ENCODE measurements at regions not wholly inside any gene's neighbourhood (a gene's known extent, or its start where the extent isn't known, plus 50 kb on each side); places are given as distances from the start of the nearest gene placed in this dataset.

DNA sequence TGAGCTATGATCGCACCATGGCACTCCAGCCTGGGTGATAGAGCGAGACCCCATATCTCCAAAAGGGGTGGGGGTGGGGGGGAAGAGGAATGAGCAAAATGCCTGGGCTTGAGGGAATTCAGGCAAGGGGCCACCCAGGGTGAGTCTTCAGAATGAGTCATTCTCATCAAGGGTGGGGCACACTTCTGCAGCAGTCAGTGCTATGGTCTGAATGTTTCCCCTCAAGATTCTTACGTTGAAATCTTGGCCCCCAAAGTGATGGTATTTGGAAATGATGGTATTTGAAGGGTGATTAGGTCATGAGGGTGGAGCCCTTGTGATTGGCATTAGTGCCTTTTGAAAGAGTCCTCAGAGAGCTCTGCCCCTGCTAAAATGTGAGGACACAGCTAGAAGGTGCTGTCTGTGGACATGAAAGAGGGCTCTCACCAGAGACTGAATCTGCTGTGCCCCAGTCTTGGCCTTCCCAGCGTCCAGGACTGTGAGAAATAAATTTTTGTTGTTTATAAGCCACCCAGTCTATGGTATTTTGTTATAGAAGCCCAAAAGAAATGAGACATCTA is 86.4 kb upstream of the THY1 start:
- H3K27ac ChIP-seq, result no peak overlapping the region
- TF ChIP-seq POLR2A (IDR thresholded peaks at IDR 0.05) (no peak), POLR2AphosphoS5 (IDR thresholded peaks at IDR 0.05) (no peak)
- TF ChIP-seq, protein P1, sequence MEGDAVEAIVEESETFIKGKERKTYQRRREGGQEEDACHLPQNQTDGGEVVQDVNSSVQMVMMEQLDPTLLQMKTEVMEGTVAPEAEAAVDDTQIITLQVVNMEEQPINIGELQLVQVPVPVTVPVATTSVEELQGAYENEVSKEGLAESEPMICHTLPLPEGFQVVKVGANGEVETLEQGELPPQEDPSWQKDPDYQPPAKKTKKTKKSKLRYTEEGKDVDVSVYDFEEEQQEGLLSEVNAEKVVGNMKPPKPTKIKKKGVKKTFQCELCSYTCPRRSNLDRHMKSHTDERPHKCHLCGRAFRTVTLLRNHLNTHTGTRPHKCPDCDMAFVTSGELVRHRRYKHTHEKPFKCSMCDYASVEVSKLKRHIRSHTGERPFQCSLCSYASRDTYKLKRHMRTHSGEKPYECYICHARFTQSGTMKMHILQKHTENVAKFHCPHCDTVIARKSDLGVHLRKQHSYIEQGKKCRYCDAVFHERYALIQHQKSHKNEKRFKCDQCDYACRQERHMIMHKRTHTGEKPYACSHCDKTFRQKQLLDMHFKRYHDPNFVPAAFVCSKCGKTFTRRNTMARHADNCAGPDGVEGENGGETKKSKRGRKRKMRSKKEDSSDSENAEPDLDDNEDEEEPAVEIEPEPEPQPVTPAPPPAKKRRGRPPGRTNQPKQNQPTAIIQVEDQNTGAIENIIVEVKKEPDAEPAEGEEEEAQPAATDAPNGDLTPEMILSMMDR (IDR thresholded peaks at IDR 0.05), result no peak
- H3K27me3 ChIP-seq (replicated peaks; ENCODE audit: insufficient read depth), result no peaks in the 10 kb centered on the region
- WGBS, result 76% methylated on average over 4 of the region's 4 CpGs
- no peaks in the 10 kb centered on the region for H3K4me1 ChIP-seq (replicated peaks)
- DNase-seq (ENCODE audit: low spot score), result no peak
- H3K9me3 ChIP-seq, result no peaks in the 10 kb centered on the region
- no peaks in the 10 kb centered on the region for H3K36me3 ChIP-seq
- no peak overlapping the region for H3K4me3 ChIP-seq
- intact Hi-C loops (cut with DNase I), result no loop called here

DNA sequence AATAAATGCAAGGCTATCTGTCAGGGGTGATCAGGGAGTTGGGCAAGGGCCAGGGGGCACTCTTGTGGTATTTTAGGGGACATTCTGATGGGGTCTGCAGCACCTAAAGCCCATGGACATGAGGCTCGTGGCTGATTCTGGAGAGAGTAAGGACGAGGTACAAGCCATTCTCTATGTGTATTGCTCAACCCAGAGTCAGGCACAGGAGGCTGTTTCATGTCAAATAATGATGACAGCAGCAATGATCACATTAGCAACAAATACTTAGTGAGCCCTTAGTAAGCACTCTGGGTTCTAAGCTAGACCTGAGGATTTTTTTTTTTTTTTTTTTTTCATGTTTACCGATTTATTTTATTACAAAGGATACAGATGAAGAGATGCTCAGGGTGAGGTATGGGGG is 83.5 kb upstream of the THY1 start:
- Histone ChIP-seq H3K36me3 (no peaks in the 10 kb centered on the region), H3K27ac (no peak overlapping the region), H3K9me3 (no peaks in the 10 kb centered on the region), H3K4me1 (replicated peaks) (no peaks in the 10 kb centered on the region), H3K27me3 (replicated peaks; ENCODE audit: insufficient read depth) (no peaks in the 10 kb centered on the region), H3K4me3 (no peak overlapping the region)
- TF ChIP-seq, protein P1 (IDR thresholded peaks at IDR 0.05), result no peak
- TF ChIP-seq POLR2AphosphoS5 (IDR thresholded peaks at IDR 0.05) (no peak), POLR2A (IDR thresholded peaks at IDR 0.05) (no peak)
- intact Hi-C loops (cut with DNase I), result no loop called here
- DNase-seq (ENCODE audit: low spot score), result no peak
- 55% methylated on average over 3 of the region's 3 CpGs for WGBS

DNA sequence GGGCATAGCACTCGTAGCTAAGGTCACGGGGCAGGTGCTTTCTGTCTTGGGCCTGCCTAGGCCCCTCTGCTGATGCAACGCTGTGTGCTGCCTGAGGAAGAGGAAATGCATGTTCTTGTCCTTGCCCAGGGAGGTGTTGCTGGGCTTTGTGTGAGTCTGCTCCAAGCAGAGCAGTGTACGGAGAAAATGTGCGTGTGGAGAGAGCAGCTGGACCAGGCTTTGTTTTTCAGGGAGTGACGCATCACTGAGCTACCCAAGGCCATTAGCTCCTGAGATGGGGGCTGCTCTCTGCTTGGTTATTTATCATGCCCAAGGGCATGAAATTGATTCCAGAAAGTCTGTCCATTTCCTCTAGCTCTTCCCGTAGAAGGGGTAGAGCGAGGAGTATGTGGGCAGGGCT is 82.9 kb upstream of the THY1 start:
- WGBS, result 88% methylated on average over 8 of the region's 8 CpGs
- Histone ChIP-seq H3K27ac (no peak overlapping the region), H3K4me3 (no peak overlapping the region), H3K36me3 (no peaks in the 10 kb centered on the region), H3K4me1 (replicated peaks) (no peaks in the 10 kb centered on the region), H3K9me3 (no peaks in the 10 kb centered on the region), H3K27me3 (replicated peaks; ENCODE audit: insufficient read depth) (no peaks in the 10 kb centered on the region)
- TF ChIP-seq POLR2A (IDR thresholded peaks at IDR 0.05) (no peak), POLR2AphosphoS5 (IDR thresholded peaks at IDR 0.05) (no peak)
- DNase-seq (ENCODE audit: low spot score), result no peak
- intact Hi-C loops (cut with DNase I), result no loop called here

DNA sequence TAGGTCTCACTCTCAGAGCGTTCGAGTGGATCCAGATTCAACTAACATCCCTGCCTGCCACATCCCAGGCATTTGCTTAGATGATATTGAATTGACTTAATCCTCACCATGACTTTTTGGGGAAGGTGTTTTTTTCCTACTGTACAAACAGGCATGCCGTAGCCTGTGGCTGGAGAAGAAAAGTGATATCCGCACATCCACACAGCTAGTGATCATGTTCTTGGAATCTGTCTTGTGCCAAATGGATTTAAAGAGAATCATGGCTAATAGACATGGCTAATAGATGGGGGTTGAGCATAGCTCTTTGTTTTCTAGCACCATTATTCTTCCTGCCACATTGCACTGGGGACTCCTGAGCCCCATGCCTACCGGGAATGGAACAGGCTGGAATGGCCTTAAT is 82.1 kb upstream of the THY1 start:
- Histone ChIP-seq H3K9me3 (no peaks in the 10 kb centered on the region), H3K4me1 (replicated peaks) (no peaks in the 10 kb centered on the region), H3K27me3 (replicated peaks; ENCODE audit: insufficient read depth) (no peaks in the 10 kb centered on the region), H3K4me3 (no peak overlapping the region), H3K36me3 (no peaks in the 10 kb centered on the region), H3K27ac (no peak overlapping the region)
- intact Hi-C loops (cut with DNase I), result no loop called here
- no peak for DNase-seq (ENCODE audit: low spot score)
- WGBS, result 79% methylated on average over 5 of the region's 5 CpGs
- TF ChIP-seq POLR2AphosphoS5 (IDR thresholded peaks at IDR 0.05) (no peak), POLR2A (IDR thresholded peaks at IDR 0.05) (no peak)
- TF ChIP-seq, protein P1 (IDR thresholded peaks at IDR 0.05), result no peak

DNA sequence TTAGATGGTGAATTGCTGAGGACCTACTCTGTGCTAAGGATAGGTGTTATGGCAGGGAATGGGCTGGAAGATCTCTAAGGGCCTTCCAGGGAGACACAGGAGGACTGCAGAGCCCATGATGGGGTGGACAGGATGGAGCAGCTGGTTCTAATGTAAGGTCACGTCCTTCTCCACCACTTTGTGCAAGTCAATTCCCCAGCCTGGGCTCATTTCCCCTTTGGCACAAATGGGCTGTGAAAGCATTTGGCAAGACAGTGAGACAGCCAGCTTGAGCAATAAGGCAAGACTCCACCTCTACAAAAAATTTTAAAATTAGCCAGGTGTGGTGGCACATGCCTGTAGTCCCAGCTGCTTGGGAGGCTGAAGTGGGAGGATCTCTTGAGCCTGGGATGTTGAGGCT is 81.4 kb upstream of the THY1 start:
- 89% methylated on average over 1 of the region's 1 CpG for WGBS
- Histone ChIP-seq H3K36me3 (no peaks in the 10 kb centered on the region), H3K27ac (no peak overlapping the region), H3K27me3 (replicated peaks; ENCODE audit: insufficient read depth) (no peaks in the 10 kb centered on the region), H3K9me3 (no peaks in the 10 kb centered on the region), H3K4me3 (no peak overlapping the region), H3K4me1 (replicated peaks) (no peaks in the 10 kb centered on the region)
- DNase-seq (ENCODE audit: low spot score), result no peak
- intact Hi-C loops (cut with DNase I), result no loop called here
- TF ChIP-seq, protein P1 (IDR thresholded peaks at IDR 0.05), result no peak
- TF ChIP-seq POLR2A (IDR thresholded peaks at IDR 0.05) (no peak), POLR2AphosphoS5 (IDR thresholded peaks at IDR 0.05) (no peak)
